ENCODE measurements at regions not wholly inside any gene's neighbourhood (a gene's known extent, or its start where the extent isn't known, plus 50 kb on each side); places are given as distances from the start of the nearest gene placed in this dataset.

DNA sequence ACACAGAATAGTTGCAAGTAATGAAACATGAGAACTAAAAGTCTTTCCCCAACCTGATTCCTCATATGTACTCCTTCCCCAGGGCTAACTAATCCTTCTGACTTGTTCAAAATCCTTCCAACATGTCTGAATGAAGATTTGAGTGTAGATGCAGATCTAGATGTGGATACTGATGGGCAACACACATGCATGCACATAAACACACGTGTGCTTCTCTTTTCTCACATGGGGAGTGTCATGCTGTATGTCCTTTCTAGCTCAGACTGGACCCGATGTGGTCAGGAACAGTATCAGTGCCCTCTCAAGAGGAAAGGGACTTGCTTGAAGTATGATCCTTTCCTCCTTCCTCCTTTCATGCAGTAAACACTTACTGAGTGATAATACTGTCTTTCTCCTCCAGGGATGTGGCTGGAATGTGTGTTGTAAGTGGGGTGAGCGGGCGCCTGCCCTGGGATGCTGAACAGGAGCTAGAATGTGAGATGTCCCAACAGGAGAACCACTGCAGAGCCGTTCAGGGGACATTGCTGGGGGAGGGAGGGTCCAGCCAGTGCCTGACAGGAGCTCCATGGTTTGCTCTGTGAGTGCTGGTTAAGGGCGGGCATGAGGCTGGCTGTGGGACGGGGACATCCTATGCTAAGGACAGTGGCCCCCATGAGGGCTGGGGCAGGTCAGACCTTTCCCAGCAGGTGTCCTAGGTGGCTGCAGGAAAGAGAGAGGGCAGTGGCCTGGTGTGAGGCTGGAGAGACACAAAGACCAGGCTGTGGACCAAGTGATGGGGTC lies 146.9 kb downstream of the TEX29 start:
- H3K79me2 ChIP-seq (ENCODE audit: control insufficient read depth, low read length): no peaks in the 10 kb centered on the region
- H3K4me3 ChIP-seq (ENCODE audit: low read length): no peak overlapping the region
- no peaks in the 10 kb centered on the region for H3K36me3 ChIP-seq (ENCODE audit: control insufficient read depth, low read length)
- TF ChIP-seq EZH2phosphoT487 (IDR thresholded peaks at IDR 0.05; ENCODE audit: borderline replicate concordance, low read length): no peak
- TF ChIP-seq, protein P1, sequence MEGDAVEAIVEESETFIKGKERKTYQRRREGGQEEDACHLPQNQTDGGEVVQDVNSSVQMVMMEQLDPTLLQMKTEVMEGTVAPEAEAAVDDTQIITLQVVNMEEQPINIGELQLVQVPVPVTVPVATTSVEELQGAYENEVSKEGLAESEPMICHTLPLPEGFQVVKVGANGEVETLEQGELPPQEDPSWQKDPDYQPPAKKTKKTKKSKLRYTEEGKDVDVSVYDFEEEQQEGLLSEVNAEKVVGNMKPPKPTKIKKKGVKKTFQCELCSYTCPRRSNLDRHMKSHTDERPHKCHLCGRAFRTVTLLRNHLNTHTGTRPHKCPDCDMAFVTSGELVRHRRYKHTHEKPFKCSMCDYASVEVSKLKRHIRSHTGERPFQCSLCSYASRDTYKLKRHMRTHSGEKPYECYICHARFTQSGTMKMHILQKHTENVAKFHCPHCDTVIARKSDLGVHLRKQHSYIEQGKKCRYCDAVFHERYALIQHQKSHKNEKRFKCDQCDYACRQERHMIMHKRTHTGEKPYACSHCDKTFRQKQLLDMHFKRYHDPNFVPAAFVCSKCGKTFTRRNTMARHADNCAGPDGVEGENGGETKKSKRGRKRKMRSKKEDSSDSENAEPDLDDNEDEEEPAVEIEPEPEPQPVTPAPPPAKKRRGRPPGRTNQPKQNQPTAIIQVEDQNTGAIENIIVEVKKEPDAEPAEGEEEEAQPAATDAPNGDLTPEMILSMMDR (IDR thresholded peaks at IDR 0.05; ENCODE audit: low read depth, low read length, poor library complexity, severe bottlenecking): no peak
- H3K9me2 ChIP-seq (replicated peaks; ENCODE audit: control insufficient read depth, low read length): no peaks in the 10 kb centered on the region
- H4K20me1 ChIP-seq (ENCODE audit: control insufficient read depth, insufficient read depth, low read depth, low read length): no peaks in the 10 kb centered on the region
- H3F3A ChIP-seq (ENCODE audit: control insufficient read depth, insufficient read depth): no peaks in the 10 kb centered on the region
- no peaks in the 10 kb centered on the region for H3K4me1 ChIP-seq (ENCODE audit: control insufficient read depth, low read length)
- H3K4me2 ChIP-seq (ENCODE audit: low read length): no peak overlapping the region
- no peak overlapping the region for H3K27ac ChIP-seq (ENCODE audit: low read depth, low read length)
- no peaks in the 10 kb centered on the region for H3K9me3 ChIP-seq (ENCODE audit: control insufficient read depth, insufficient read depth, low read length)
- H3K27me3 ChIP-seq (ENCODE audit: control insufficient read depth, low read length): 0 out of 2 replicates have a peak, but pooled peaks cover 2% of the 10 kb centered on the region

DNA sequence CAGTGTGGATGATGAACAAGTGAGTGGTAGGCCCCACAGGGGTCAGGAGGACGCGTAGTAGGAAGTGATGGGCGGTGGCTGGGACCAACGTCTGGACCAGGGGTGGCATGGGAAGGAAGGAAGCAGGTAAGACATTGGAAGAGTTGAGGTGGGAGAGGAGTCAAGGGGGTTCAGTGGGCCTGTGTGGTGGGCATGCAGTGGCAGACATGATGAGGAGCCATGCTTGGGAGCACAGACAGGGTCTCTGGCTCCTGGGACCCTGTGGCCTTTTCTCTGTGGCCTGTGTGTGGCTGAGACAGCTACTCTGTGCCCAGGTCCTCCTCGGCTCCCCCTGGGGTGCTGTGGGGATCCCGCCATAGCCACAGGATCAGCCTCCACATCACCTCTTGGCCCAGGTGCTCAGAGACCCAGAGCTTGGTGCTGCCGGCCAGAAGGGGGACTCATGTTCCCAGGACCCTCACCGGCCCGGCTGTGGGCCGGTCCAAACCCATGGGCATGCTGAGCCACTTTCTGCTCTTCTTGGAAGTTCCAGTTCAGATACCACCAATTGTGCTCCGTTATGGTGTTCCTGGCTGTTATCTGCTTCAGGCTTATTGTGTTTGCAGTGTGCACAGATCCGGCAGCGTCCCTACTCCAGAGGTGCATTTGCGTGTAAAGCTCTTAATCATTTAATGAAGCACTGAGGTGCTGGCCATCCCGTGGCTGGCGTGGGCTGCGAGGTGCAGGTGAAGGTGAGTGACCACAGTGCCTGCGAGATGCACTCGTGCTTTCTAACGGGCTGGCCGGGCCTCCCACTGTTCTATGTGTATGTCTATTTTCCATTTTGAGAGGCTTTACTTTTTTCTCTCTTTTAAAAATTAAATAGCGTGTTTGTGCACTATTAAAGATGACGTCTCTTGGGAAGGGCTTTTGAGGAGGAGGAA lies 147.9 kb downstream of the TEX29 start:
- TF ChIP-seq, protein P1 (IDR thresholded peaks at IDR 0.05; ENCODE audit: low read depth, low read length, poor library complexity, severe bottlenecking): no peak
- no peak for TF ChIP-seq EZH2phosphoT487 (IDR thresholded peaks at IDR 0.05; ENCODE audit: borderline replicate concordance, low read length)
- no peaks in the 10 kb centered on the region for H3K9me3 ChIP-seq (ENCODE audit: control insufficient read depth, insufficient read depth, low read length)
- H3K27me3 ChIP-seq (ENCODE audit: control insufficient read depth, low read length): 0 out of 2 replicates have a peak, but pooled peaks cover 2% of the 10 kb centered on the region
- H3K9me2 ChIP-seq (replicated peaks; ENCODE audit: control insufficient read depth, low read length): no peaks in the 10 kb centered on the region
- H3K4me2 ChIP-seq (ENCODE audit: low read length): no peak overlapping the region
- H3K4me3 ChIP-seq (ENCODE audit: low read length): no peak overlapping the region
- no peak overlapping the region for H3K27ac ChIP-seq (ENCODE audit: low read depth, low read length)
- no peaks in the 10 kb centered on the region for H3K36me3 ChIP-seq (ENCODE audit: control insufficient read depth, low read length)
- no peaks in the 10 kb centered on the region for H3K79me2 ChIP-seq (ENCODE audit: control insufficient read depth, low read length)
- H3K4me1 ChIP-seq (ENCODE audit: control insufficient read depth, low read length): no peaks in the 10 kb centered on the region
- no peaks in the 10 kb centered on the region for H4K20me1 ChIP-seq (ENCODE audit: control insufficient read depth, insufficient read depth, low read depth, low read length)
- no peaks in the 10 kb centered on the region for H3F3A ChIP-seq (ENCODE audit: control insufficient read depth, insufficient read depth)

DNA sequence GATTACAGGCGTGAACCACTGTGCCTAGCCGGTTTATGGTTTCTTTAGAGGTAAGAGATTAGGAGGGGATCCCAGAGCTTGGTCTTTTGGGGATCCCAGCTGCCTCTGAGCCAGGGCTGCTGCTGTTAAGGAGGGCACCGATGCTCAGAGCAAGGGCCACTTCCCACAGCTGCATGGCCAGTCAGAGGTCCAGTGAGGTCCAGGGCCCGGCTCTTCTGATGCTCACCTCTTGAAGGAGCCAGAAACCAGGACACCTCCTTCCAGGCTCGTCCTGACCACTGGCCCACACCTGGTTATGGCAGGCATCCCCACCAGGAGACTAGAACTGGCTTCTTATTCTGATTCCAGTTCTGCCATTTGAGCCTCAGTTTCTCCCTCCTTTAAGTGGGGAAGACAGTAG lies 149.0 kb downstream of the TEX29 start:
- no peaks in the 10 kb centered on the region for H3K79me2 ChIP-seq (ENCODE audit: control insufficient read depth, low read length)

More for the DNA sequence above, 149.0 kb downstream of the TEX29 start:
- TF ChIP-seq, protein P1 (IDR thresholded peaks at IDR 0.05; ENCODE audit: low read depth, low read length, poor library complexity, severe bottlenecking): no peak
- no peak for TF ChIP-seq EZH2phosphoT487 (IDR thresholded peaks at IDR 0.05; ENCODE audit: borderline replicate concordance, low read length)
- no peak overlapping the region for H3K27ac ChIP-seq (ENCODE audit: low read depth, low read length)
- H3K36me3 ChIP-seq (ENCODE audit: control insufficient read depth, low read length): no peaks in the 10 kb centered on the region
- H3K27me3 ChIP-seq (ENCODE audit: control insufficient read depth, low read length): no peaks in the 10 kb centered on the region
- no peaks in the 10 kb centered on the region for H3K9me3 ChIP-seq (ENCODE audit: control insufficient read depth, insufficient read depth, low read length)
- H3K9me2 ChIP-seq (replicated peaks; ENCODE audit: control insufficient read depth, low read length): no peaks in the 10 kb centered on the region
- no peaks in the 10 kb centered on the region for H3F3A ChIP-seq (ENCODE audit: control insufficient read depth, insufficient read depth)
- no peaks in the 10 kb centered on the region for H3K4me1 ChIP-seq (ENCODE audit: control insufficient read depth, low read length)
- no peaks in the 10 kb centered on the region for H4K20me1 ChIP-seq (ENCODE audit: control insufficient read depth, insufficient read depth, low read depth, low read length)
- H3K4me3 ChIP-seq (ENCODE audit: low read length): no peak overlapping the region
- H3K4me2 ChIP-seq (ENCODE audit: low read length): no peak overlapping the region

Data from DOHH2 (cell line).